HCT116 (cell line): ENCODE measurements at regions not wholly inside any gene's neighbourhood (a gene's known extent, or its start where the extent isn't known, plus 50 kb on each side); places are given as distances from the start of the nearest gene placed in this dataset.

Experiments used
- ATAC-seq: fragments of 200-7000 bp; cut with Tn5 transposase; 2 replicates; pipeline ENCODE4 v1.9.1; 2020; ENCODE audit warnings: mild to moderate bottlenecking, moderate library complexity
- BruUV-seq: library from RNA; stranded (reverse); fragments of 400-500 nt; replicated peaks from 2 replicates; lab custom pipeline; 2021; lab: Mats Ljungman, UMichigan
- CTCF ChIA-PET: fragments of 300-600 bp; sonication (Branson Sonifier 250); formaldehyde crosslinking; loops from one replicate; lab custom pipeline; 2021; ENCODE audit warnings: antibody characterized with exemption; lab: Charles Lee
- POLR2A ChIA-PET: fragments of 300-600, 350-600 bp; sonication (Branson Sonifier 250); formaldehyde crosslinking; loops from one replicate; lab custom pipeline; 2021; ENCODE audit warnings: antibody characterized with exemption; lab: Charles Lee
- RAD21 ChIA-PET, 2 experiments: fragments of 300-600 bp; sonication (Branson Sonifier 250); formaldehyde crosslinking; loops; one replicate each; lab custom pipeline; 2023; ENCODE audit warnings: low total read pairs in 2 of 2; ENCODE audit not compliant: uncharacterized antibody in 2 of 2, unreplicated experiment in 2 of 2, low non-redundant PET in 1 of 2; lab: Charles Lee
- DNase-seq: peaks from one replicate; pipeline ENCODE4 v3.0.0-alpha.2; 2010; ENCODE audit warnings: low read depth, low spot score
- H2AFZ ChIP-seq: fragments of 200-600 bp; shearing (Covaris generic), sonication (generic); 2 replicates; pipeline ENCODE4 v1.6.1; 2017; ENCODE audit warnings: low read depth, mixed run types, mixed read lengths, antibody characterized with exemption, low read length; ENCODE audit not compliant: poor library complexity, severe bottlenecking
- H3K27ac ChIP-seq: 2 replicates; pipeline ENCODE4 v1.5.1; 2012; ENCODE audit warnings: low read depth, low read length
- H3K27me3 ChIP-seq: fragments of 200-600 bp; sonication (generic); 2 replicates; pipeline ENCODE4 v1.6.1; 2016; ENCODE audit warnings: mixed run types, low read length, mixed read lengths; ENCODE audit not compliant: insufficient read depth
- H3K36me3 ChIP-seq, 2 experiments: fragments of 200-500 bp in 1 of 2; fragments of 200-600 bp in 1 of 2; sonication (Bioruptor generic) in 1 of 2; sonication (generic) in 1 of 2; 2 replicates each; pipeline versions ENCODE4 v1.5.1 to v1.6.1; 2014 to 2016; ENCODE audit warnings: low read length in 2 of 2, inconsistent platforms in 1 of 2, mixed read lengths in 1 of 2, mixed run types in 1 of 2; ENCODE audit not compliant: insufficient read depth in 2 of 2, control insufficient read depth in 1 of 2
- H3K4me1 ChIP-seq, 2 experiments: fragments of 200-600 bp in 1 of 2; sonication (generic) in 1 of 2; 2 replicates each; pipeline versions ENCODE4 v1.5.1 to v1.6.1; 2012 to 2017; ENCODE audit warnings: low read length in 2 of 2, inconsistent platforms in 1 of 2, mild to moderate bottlenecking in 1 of 2, mixed read lengths in 1 of 2, mixed run types in 1 of 2, moderate library complexity in 1 of 2; ENCODE audit not compliant: insufficient read depth in 2 of 2, control insufficient read depth in 1 of 2
- H3K4me2 ChIP-seq: fragments of 200-600 bp; sonication (generic); 2 replicates; pipeline ENCODE4 v1.6.1; 2017; ENCODE audit warnings: mixed run types, low read length, mixed read lengths
- H3K4me3 ChIP-seq, 2 experiments: fragments of 200-600 bp in 1 of 2; sonication (generic) in 1 of 2; replicated peaks in 1 of 2; 2 replicates each; pipeline ENCODE4 v1.5.1; 2011 to 2016; ENCODE audit warnings: low read length in 2 of 2, control low read depth in 1 of 2, low read depth in 1 of 2, mild to moderate bottlenecking in 1 of 2, mixed read lengths in 1 of 2, mixed run types in 1 of 2
- H3K79me2 ChIP-seq: fragments of 200-600 bp; sonication (generic); 2 replicates; pipeline ENCODE4 v1.6.1; 2017; ENCODE audit warnings: mild to moderate bottlenecking, mixed run types, low read length, moderate library complexity, mixed read lengths; ENCODE audit not compliant: insufficient read depth
- H3K9ac ChIP-seq: fragments of 200-600 bp; sonication (generic); 2 replicates; pipeline ENCODE4 v1.6.1; 2016; ENCODE audit warnings: low read length, mixed read lengths
- H3K9me2 ChIP-seq: fragments of 200-600 bp; sonication (generic), shearing (Covaris generic); 2 replicates; pipeline ENCODE4 v1.6.1; 2017; ENCODE audit warnings: mixed run types, mild to moderate bottlenecking, moderate library complexity; ENCODE audit not compliant: insufficient read depth
- H3K9me3 ChIP-seq, 2 experiments: fragments of 200-500 bp in 1 of 2; fragments of 200-600 bp in 1 of 2; sonication (Bioruptor generic) in 1 of 2; sonication (generic) in 1 of 2; 2 replicates each; pipeline ENCODE4 v1.6.1; 2014 to 2017; ENCODE audit warnings: low read length in 2 of 2, mixed read lengths in 2 of 2, inconsistent platforms in 1 of 2, low read depth in 1 of 2, mild to moderate bottlenecking in 1 of 2, mixed run types in 1 of 2, moderate library complexity in 1 of 2; ENCODE audit not compliant: control insufficient read depth in 1 of 2, insufficient read depth in 1 of 2
- H4K20me1 ChIP-seq: fragments of 200-600 bp; sonication (generic), shearing (Covaris generic); 2 replicates; pipeline ENCODE4 v1.6.1; 2017; ENCODE audit warnings: mixed run types, mild to moderate bottlenecking, moderate library complexity; ENCODE audit not compliant: insufficient read depth
- ATF3 ChIP-seq: IDR thresholded peaks from 2 replicates; pipeline ENCODE4 v1.6.1; 2012
- CBX3 ChIP-seq: IDR thresholded peaks from 2 replicates; pipeline ENCODE4 v1.6.1; 2012; ENCODE audit warnings: low read depth
- CEBPB ChIP-seq: IDR thresholded peaks from 2 replicates; pipeline ENCODE4 v1.6.1; 2012; ENCODE audit warnings: low read depth
- CTCF ChIP-seq, 3 experiments: fragments of 200-600 bp in 1 of 3; sonication (generic) in 1 of 3; IDR thresholded peaks in 2 of 3; conservative IDR thresholded peaks in 1 of 3; 2 replicates each; pipeline ENCODE4 v1.5.1; 2012 to 2017; ENCODE audit warnings: low read depth in 2 of 3, low read length in 2 of 3, antibody characterized with exemption in 1 of 3, borderline replicate concordance in 1 of 3, control low read depth in 1 of 3, mild to moderate bottlenecking in 1 of 3, mixed read lengths in 1 of 3, mixed run types in 1 of 3, moderate library complexity in 1 of 3; ENCODE audit not compliant: insufficient read depth in 1 of 3
- EGR1 ChIP-seq: IDR thresholded peaks from 2 replicates; pipeline ENCODE4 v1.6.1; 2012; ENCODE audit warnings: low read depth
- ELF1 ChIP-seq: IDR thresholded peaks from 2 replicates; pipeline ENCODE4 v1.6.1; 2012; ENCODE audit warnings: low read depth, borderline replicate concordance
- EZH2 ChIP-seq: fragments of 200-600 bp; sonication (generic); IDR thresholded peaks from 2 replicates; pipeline ENCODE4 v1.6.1; 2017; ENCODE audit warnings: antibody characterized with exemption, mixed run types
- FOSL1 ChIP-seq: IDR thresholded peaks from 2 replicates; pipeline ENCODE4 v1.6.1; 2012; ENCODE audit warnings: low read depth
- POLR2A ChIP-seq: IDR thresholded peaks from 2 replicates; pipeline ENCODE4 v1.7.0; 2011; ENCODE audit warnings: borderline replicate concordance; ENCODE audit not compliant: insufficient read depth, insufficient read length; ENCODE audit errors: extremely low read depth
- POLR2AphosphoS5 ChIP-seq: IDR thresholded peaks from 2 replicates; pipeline ENCODE4 v1.6.1; 2011; ENCODE audit warnings: mild to moderate bottlenecking, low read depth, low read length, moderate library complexity
- RAD21 ChIP-seq: IDR thresholded peaks from 2 replicates; pipeline ENCODE4 v1.6.1; 2012; ENCODE audit warnings: low read depth, mild to moderate bottlenecking
- REST ChIP-seq: IDR thresholded peaks from 2 replicates; pipeline ENCODE4 v1.6.1; 2012; ENCODE audit warnings: low read depth
- SIN3A ChIP-seq: IDR thresholded peaks from 2 replicates; pipeline ENCODE4 v1.6.1; 2012; ENCODE audit warnings: low read depth
- SP1 ChIP-seq: IDR thresholded peaks from 2 replicates; pipeline ENCODE4 v1.6.1; 2012; ENCODE audit warnings: low read depth
- SRF ChIP-seq: IDR thresholded peaks from 2 replicates; pipeline ENCODE4 v1.6.1; 2012; ENCODE audit warnings: low read depth
- TCF7L2 ChIP-seq: IDR thresholded peaks from 2 replicates; pipeline ENCODE4 v1.7.0; 2011; ENCODE audit warnings: borderline replicate concordance, inconsistent platforms; ENCODE audit not compliant: insufficient read depth, insufficient read length; ENCODE audit errors: extremely low read depth
- YY1 ChIP-seq: IDR thresholded peaks from 2 replicates; pipeline ENCODE4 v1.6.1; 2011; ENCODE audit warnings: low read length, low read depth, moderate library complexity, mild to moderate bottlenecking; ENCODE audit not compliant: insufficient replicate concordance; ENCODE audit errors: extremely low read depth
- ZFX ChIP-seq: fragments of 450-650 bp; IDR thresholded peaks from 2 replicates; pipeline ENCODE4 v1.6.1; 2017
- intact Hi-C: fragments of 100-400 bp; cut with micrococcal nuclease; formaldehyde crosslinking; loops from 2 replicates; pipeline ENCODE4 v1.10.0; 2022

- intact Hi-C loops: no loop called here
- no TSS peak for BruUV-seq
These were observed 191.6 kb downstream of the PLK2 start for GRCh38 chr5:58268268-58268667.

More at GRCh38 chr5:58268268-58268667, 191.6 kb downstream of the PLK2 start:
- TF ChIP-seq EZH2 (no peak), ZFX (no peak), SP1 (no peak), FOSL1 (no peak), TCF7L2 (no peak), EGR1 (no peak), CEBPB (no peak), YY1 (no peak), RAD21 (no peak), POLR2AphosphoS5 (no peak), ELF1 (no peak), ATF3 (no peak), SIN3A (no peak), CBX3 (no peak), POLR2A (no peak), CTCF (IDR thresholded peaks at IDR 0.05 in 2 of 3, conservative IDR thresholded peaks at IDR 0.05 in 1 of 3; ENCODE audit: borderline replicate concordance in 1 of 3, insufficient read depth in 1 of 3, low read depth in 2 of 3, low read length in 2 of 3) (no peak), REST (no peak), SRF (no peak)
- Histone ChIP-seq H3K9ac (no peak overlapping the region), H3K9me3 (no peaks in the 10 kb centered on the region), H3K79me2 (no peaks in the 10 kb centered on the region), H3K4me1 (no peaks in the 10 kb centered on the region), H3K27me3 (no peaks in the 10 kb centered on the region), H3K27ac (no peak overlapping the region), H4K20me1 (no peaks in the 10 kb centered on the region), H3K9me2 (no peaks in the 10 kb centered on the region), H3K36me3 (no peaks in the 10 kb centered on the region), H3K4me2 (no peak overlapping the region), H3K4me3 (no peak overlapping the region), H2AFZ (no peak overlapping the region)
- DNase-seq (no peak), ATAC-seq (no peak)
- ChIA-PET CTCF (no interaction called here), RAD21 (no interaction called here), POLR2A (no interaction called here)
